ENCODE measurements at regions not wholly inside any gene's neighbourhood (a gene's known extent, or its start where the extent isn't known, plus 50 kb on each side); places are given as distances from the start of the nearest gene placed in this dataset.

DNA sequence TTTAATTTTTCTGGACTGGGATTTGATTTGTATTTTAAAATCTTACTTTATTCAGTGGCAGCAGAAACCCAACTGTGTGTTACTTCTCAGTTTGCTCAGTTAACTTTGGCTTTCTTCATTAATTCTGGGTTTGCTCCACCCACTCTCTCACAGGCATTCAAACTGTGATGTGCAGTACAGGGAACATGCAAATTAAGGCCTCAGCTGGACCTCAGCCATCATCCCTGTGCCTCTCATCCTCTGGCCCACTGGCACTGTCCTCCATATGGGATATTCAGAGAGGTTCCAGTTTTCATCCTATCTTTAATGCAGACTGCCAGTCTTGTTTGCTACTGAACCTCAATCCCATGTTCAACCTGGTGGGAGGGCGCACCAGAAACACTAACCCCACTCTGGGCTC lies 743.4 kb upstream of the IGFBP3 start:
- no peak for TF ChIP-seq POLR2A (IDR thresholded peaks at IDR 0.05)
- TF ChIP-seq, protein P1, sequence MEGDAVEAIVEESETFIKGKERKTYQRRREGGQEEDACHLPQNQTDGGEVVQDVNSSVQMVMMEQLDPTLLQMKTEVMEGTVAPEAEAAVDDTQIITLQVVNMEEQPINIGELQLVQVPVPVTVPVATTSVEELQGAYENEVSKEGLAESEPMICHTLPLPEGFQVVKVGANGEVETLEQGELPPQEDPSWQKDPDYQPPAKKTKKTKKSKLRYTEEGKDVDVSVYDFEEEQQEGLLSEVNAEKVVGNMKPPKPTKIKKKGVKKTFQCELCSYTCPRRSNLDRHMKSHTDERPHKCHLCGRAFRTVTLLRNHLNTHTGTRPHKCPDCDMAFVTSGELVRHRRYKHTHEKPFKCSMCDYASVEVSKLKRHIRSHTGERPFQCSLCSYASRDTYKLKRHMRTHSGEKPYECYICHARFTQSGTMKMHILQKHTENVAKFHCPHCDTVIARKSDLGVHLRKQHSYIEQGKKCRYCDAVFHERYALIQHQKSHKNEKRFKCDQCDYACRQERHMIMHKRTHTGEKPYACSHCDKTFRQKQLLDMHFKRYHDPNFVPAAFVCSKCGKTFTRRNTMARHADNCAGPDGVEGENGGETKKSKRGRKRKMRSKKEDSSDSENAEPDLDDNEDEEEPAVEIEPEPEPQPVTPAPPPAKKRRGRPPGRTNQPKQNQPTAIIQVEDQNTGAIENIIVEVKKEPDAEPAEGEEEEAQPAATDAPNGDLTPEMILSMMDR (IDR thresholded peaks at IDR 0.05): no peak
- no peak for TF ChIP-seq POLR2AphosphoS5 (IDR thresholded peaks at IDR 0.05; ENCODE audit: insufficient read depth in 1 of 2, low read depth in 1 of 2)
